A549 (cell line): ENCODE measurements at regions not wholly inside any gene's neighbourhood (a gene's known extent, or its start where the extent isn't known, plus 50 kb on each side); places are given as distances from the start of the nearest gene placed in this dataset.

Experiments
- EP300 ChIP-seq, 2 experiments: fragments of >200 bp; sonication (Bioruptor Twin); formaldehyde crosslinking; IDR thresholded peaks; 2 replicates in 1 of 2; 3 replicates in 1 of 2; pipeline ENCODE4 v1.6.1; 2016 to 2017
- POLR2A ChIP-seq: IDR thresholded peaks from 2 replicates; pipeline ENCODE4 v1.6.1; 2012; ENCODE audit warnings: mild to moderate bottlenecking, low read length
- POLR2AphosphoS2 ChIP-seq: conservative IDR thresholded peaks from 2 replicates; pipeline ENCODE4 v1.6.1; 2012; ENCODE audit warnings: low read length, improper control_type of control experiment, inconsistent platforms
- RAD21 ChIP-seq, 2 experiments: fragments of >200 bp in 1 of 2; sonication (Bioruptor Twin) in 1 of 2; formaldehyde crosslinking in 1 of 2; IDR thresholded peaks in 1 of 2; conservative IDR thresholded peaks in 1 of 2; 2 replicates in 1 of 2; 3 replicates in 1 of 2; pipeline ENCODE4 v1.6.1; 2012 to 2018; ENCODE audit warnings: inconsistent platforms in 1 of 2
- RCOR1 ChIP-seq: fragments of 150-350 bp; IDR thresholded peaks from 2 replicates; pipeline ENCODE4 v1.6.1; 2014; ENCODE audit warnings: antibody characterized with exemption, low read length, low read depth
- TF ChIP-seq, protein P1 (sequence below): fragments of >200 bp; sonication (Bioruptor Twin); formaldehyde crosslinking; IDR thresholded peaks from 3 replicates; pipeline ENCODE4 v1.5.1; 2016

DNA sequence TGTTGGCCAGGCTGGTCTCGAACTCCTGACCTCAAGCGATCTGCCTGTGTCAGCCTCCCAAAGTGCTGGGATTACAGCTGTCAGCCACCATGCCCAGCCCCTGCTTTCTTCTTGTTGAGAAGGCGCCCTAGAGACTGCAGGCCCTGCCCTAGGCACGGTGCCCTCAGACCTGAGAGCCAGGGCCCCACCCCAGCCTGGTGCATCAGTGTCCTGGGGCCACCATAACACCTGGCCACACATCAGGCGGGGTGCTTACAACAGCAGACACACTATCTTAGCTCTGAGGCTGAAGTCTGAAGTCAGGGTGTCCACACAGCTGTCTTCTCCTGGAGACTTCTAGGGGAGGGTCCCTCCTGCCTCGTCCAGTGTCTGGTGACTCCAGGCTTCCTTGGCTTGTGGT, 120.6 kb downstream of the NDUFA10 start:
- no peak for TF ChIP-seq EP300 (IDR thresholded peaks at IDR 0.05)
- TF ChIP-seq, protein P1, sequence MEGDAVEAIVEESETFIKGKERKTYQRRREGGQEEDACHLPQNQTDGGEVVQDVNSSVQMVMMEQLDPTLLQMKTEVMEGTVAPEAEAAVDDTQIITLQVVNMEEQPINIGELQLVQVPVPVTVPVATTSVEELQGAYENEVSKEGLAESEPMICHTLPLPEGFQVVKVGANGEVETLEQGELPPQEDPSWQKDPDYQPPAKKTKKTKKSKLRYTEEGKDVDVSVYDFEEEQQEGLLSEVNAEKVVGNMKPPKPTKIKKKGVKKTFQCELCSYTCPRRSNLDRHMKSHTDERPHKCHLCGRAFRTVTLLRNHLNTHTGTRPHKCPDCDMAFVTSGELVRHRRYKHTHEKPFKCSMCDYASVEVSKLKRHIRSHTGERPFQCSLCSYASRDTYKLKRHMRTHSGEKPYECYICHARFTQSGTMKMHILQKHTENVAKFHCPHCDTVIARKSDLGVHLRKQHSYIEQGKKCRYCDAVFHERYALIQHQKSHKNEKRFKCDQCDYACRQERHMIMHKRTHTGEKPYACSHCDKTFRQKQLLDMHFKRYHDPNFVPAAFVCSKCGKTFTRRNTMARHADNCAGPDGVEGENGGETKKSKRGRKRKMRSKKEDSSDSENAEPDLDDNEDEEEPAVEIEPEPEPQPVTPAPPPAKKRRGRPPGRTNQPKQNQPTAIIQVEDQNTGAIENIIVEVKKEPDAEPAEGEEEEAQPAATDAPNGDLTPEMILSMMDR: no peak
- no peak for TF ChIP-seq POLR2AphosphoS2
- no peak for TF ChIP-seq RCOR1
- no peak for TF ChIP-seq RAD21 (conservative IDR thresholded peaks at IDR 0.05 in 1 of 2, IDR thresholded peaks at IDR 0.05 in 1 of 2)
- TF ChIP-seq POLR2A: no peak
